K562 (cell line): ENCODE measurements at regions not wholly inside any gene's neighbourhood (a gene's known extent, or its start where the extent isn't known, plus 50 kb on each side); places are given as distances from the start of the nearest gene placed in this dataset.

Experiments
- ATAC-seq: fragments of 200-7000 bp; cut with Tn5 transposase; 3 replicates; pipeline ENCODE4 v1.9.1; 2020; ENCODE audit warnings: moderate library complexity
- BruUV-seq: library from RNA; stranded (reverse); fragments of 400-500 nt; replicated peaks from 2 replicates; lab custom pipeline; 2021; lab: Mats Ljungman, UMichigan
- CTCF ChIA-PET: fragments of 300-600 bp; formaldehyde crosslinking; extraction: SDS; loops from one replicate; lab custom pipeline; 2021; ENCODE audit warnings: low intra/inter-chr PET ratio; lab: Yijun Ruan, JAX
- POLR2A ChIA-PET: fragments of 300-600, 350-650 bp; sonication (Branson Sonifier 250); formaldehyde crosslinking; extraction: SDS; loops from one replicate; lab custom pipeline; 2021; ENCODE audit warnings: antibody characterized with exemption, inconsistent platforms; lab: Yijun Ruan, JAX
- DNase-seq, 4 experiments: peaks; one replicate each; pipeline versions ENCODE4 v3.0.0 to v3.0.0-alpha.2; 2011 to 2018; ENCODE audit warnings: low spot score in 3 of 4, mixed read lengths in 3 of 4; ENCODE audit errors: extremely low read depth in 1 of 4
- FAIRE-seq: peaks from 2 replicates; lab custom pipeline; 2011; peaks lifted over from hg19 to GRCh38; lab: Jason Lieb, UNC
- H2AFZ ChIP-seq: 2 replicates; pipeline ENCODE4 v1.6.0; 2011; ENCODE audit warnings: low read depth, low read length, control low read depth, inconsistent platforms
- H3K27ac ChIP-seq: fragments of 200-600 bp; 3 replicates; pipeline ENCODE4 v1.8.0; 2011; ENCODE audit warnings: low read depth, mild to moderate bottlenecking, control low read depth, inconsistent platforms, low read length, moderate library complexity, mixed read lengths; ENCODE audit errors: extremely low read depth
- H3K27me3 ChIP-seq, 2 experiments: fragments of 300-600 bp in 1 of 2; 2 replicates in 1 of 2; 3 replicates in 1 of 2; pipeline versions ENCODE4 v1.6.0 to v1.8.0; 2011; ENCODE audit warnings: inconsistent platforms in 2 of 2, low read length in 2 of 2, mild to moderate bottlenecking in 1 of 2, mixed read lengths in 1 of 2, moderate library complexity in 1 of 2; ENCODE audit not compliant: control insufficient read depth in 2 of 2, insufficient read depth in 2 of 2
- H3K36me3 ChIP-seq: fragments of 300-600 bp; 3 replicates; pipeline ENCODE4 v1.8.0; 2011; ENCODE audit warnings: mild to moderate bottlenecking, low read length, inconsistent platforms; ENCODE audit not compliant: control insufficient read depth, insufficient read depth
- H3K4me1 ChIP-seq, 2 experiments: fragments of 200-600 bp in 1 of 2; replicated peaks in 1 of 2; 2 replicates in 1 of 2; 3 replicates in 1 of 2; pipeline versions ENCODE4 v1.5.1 to v1.8.0; 2011; ENCODE audit warnings: inconsistent platforms in 2 of 2, low read length in 2 of 2, mild to moderate bottlenecking in 1 of 2, mixed read lengths in 1 of 2, moderate library complexity in 1 of 2; ENCODE audit not compliant: control insufficient read depth in 2 of 2, insufficient read depth in 2 of 2
- H3K4me2 ChIP-seq: 2 replicates; pipeline ENCODE4 v1.6.1; 2011; ENCODE audit warnings: low read length, control low read depth, inconsistent platforms, mixed read lengths; ENCODE audit not compliant: insufficient read depth
- H3K4me3 ChIP-seq: fragments of 200-600 bp; sonication (generic), shearing (Covaris generic); 2 replicates; pipeline ENCODE4 v1.5.1; 2016; ENCODE audit warnings: control low read depth, inconsistent platforms
- H3K79me2 ChIP-seq: fragments of 200-600 bp; 3 replicates; pipeline ENCODE4 v1.8.0; 2011; ENCODE audit warnings: low read length, inconsistent platforms; ENCODE audit not compliant: control insufficient read depth, insufficient read depth
- H3K9ac ChIP-seq, 2 experiments: 2 replicates each; pipeline versions ENCODE4 v1.6.0 to v1.6.1; 2011; ENCODE audit warnings: low read depth in 2 of 2, low read length in 2 of 2, control low read depth in 1 of 2, inconsistent platforms in 1 of 2, mild to moderate bottlenecking in 1 of 2, mixed read lengths in 1 of 2; ENCODE audit not compliant: insufficient read depth in 1 of 2
- H3K9me1 ChIP-seq: one replicate; pipeline ENCODE4 v1.6.0; 2011; ENCODE audit warnings: inconsistent platforms, mild to moderate bottlenecking, low read length, moderate library complexity; ENCODE audit not compliant: control insufficient read depth, insufficient read depth
- H3K9me3 ChIP-seq: replicated peaks from 2 replicates; pipeline ENCODE4 v1.5.1; 2011; ENCODE audit warnings: low read depth, low read length, inconsistent platforms; ENCODE audit not compliant: control insufficient read depth, insufficient read depth
- H4K20me1 ChIP-seq: replicated peaks from 2 replicates; pipeline ENCODE4 v1.6.1; 2011; ENCODE audit warnings: low read length, inconsistent platforms, mixed read lengths; ENCODE audit not compliant: control insufficient read depth, insufficient read depth
- CBFA2T2 ChIP-seq: fragments of 450-650 bp; conservative IDR thresholded peaks from 2 replicates; pipeline ENCODE4 v1.6.1; 2017; ENCODE audit warnings: mild to moderate bottlenecking
- CBFA2T3 ChIP-seq: fragments of 450-650 bp; IDR thresholded peaks from 2 replicates; pipeline ENCODE4 v1.6.1; 2017
- CEBPG ChIP-seq, 3 experiments: fragments of 200-800 bp in 1 of 3; sonication (Bioruptor generic) in 1 of 3; sonication (generic) in 1 of 3; formaldehyde crosslinking in 1 of 3; IDR thresholded peaks in 2 of 3; conservative IDR thresholded peaks in 1 of 3; 2 replicates each; pipeline versions ENCODE4 v1.6.1 to v1.8.0; 2016 to 2022; ENCODE audit warnings: missing compliant biosample characterization in 2 of 3, missing genetic modification characterization in 2 of 3, mild to moderate bottlenecking in 1 of 3, missing genetic modification reagents in 1 of 3
- HDAC1 ChIP-seq, 2 experiments: fragments of 450-650 bp; IDR thresholded peaks; 2 replicates each; pipeline ENCODE4 v1.6.1; 2016 to 2017; ENCODE audit warnings: inconsistent platforms in 1 of 2, mild to moderate bottlenecking in 1 of 2, moderate library complexity in 1 of 2
- L3MBTL2 ChIP-seq: fragments of 450-650 bp; IDR thresholded peaks from 2 replicates; pipeline ENCODE4 v1.6.1; 2016; ENCODE audit warnings: mild to moderate bottlenecking, moderate library complexity
- RBM14 ChIP-seq: fragments of 200-400 bp; formaldehyde crosslinking; IDR thresholded peaks from 2 replicates; pipeline ENCODE4 v1.6.1; 2018; ENCODE audit warnings: low read depth, mild to moderate bottlenecking, low read length, moderate library complexity, borderline replicate concordance; ENCODE audit not compliant: insufficient read depth
- RCOR1 ChIP-seq, 2 experiments: IDR thresholded peaks; 2 replicates each; pipeline ENCODE4 v1.6.1; 2012; ENCODE audit warnings: low read depth in 2 of 2, low read length in 2 of 2, borderline replicate concordance in 1 of 2, improper control_type of control experiment in 1 of 2
- TBP ChIP-seq: optimal IDR thresholded peaks from 2 replicates; pipeline ENCODE3; 2011; ENCODE audit warnings: low read depth, low read length, improper control_type of control experiment
- TEAD4 ChIP-seq, 2 experiments: sonication (generic) in 1 of 2; formaldehyde crosslinking in 1 of 2; IDR thresholded peaks; 2 replicates each; pipeline versions ENCODE4 v1.6.1 to v1.8.0; 2012 to 2022; ENCODE audit warnings: borderline replicate concordance in 1 of 2, inconsistent platforms in 1 of 2, low read length in 1 of 2, mild to moderate bottlenecking in 1 of 2, missing genetic modification reagents in 1 of 2
- ZNF224 ChIP-seq: sonication (generic); formaldehyde crosslinking; IDR thresholded peaks from 2 replicates; pipeline ENCODE4 v1.8.0; 2022; ENCODE audit warnings: mild to moderate bottlenecking, missing genetic modification reagents
- WGBS: fragments of 100-300 bp; shearing (Covaris generic); methylation state at CpG from one replicate; pipeline ENCODE4 v1.1.6; 2016; ENCODE audit warnings: low coverage, mixed read lengths; ENCODE audit not compliant: insufficient coverage; ENCODE audit errors: missing lambda C conversion rate; 5-methylcytosine and 5-hydroxymethylcytosine counted together
- in situ Hi-C: fragments of 300-500 bp; cut with MboI; formaldehyde crosslinking; loops from 4 replicates; pipeline ENCODE4 v1.15.0; 2018; ENCODE audit warnings: inconsistent platforms, mixed read lengths
- intact Hi-C: fragments of 100-400 bp; cut with micrococcal nuclease; formaldehyde crosslinking; loops from 2 replicates; pipeline ENCODE4 v1.14.2; 2022
- TF ChIP-seq, protein P1 (sequence below): fragments of 250-450 bp; sonication (Bioruptor Pico); IDR thresholded peaks from 2 replicates; pipeline ENCODE4 v1.5.0; 2022; ENCODE audit warnings: mild to moderate bottlenecking

DNA sequence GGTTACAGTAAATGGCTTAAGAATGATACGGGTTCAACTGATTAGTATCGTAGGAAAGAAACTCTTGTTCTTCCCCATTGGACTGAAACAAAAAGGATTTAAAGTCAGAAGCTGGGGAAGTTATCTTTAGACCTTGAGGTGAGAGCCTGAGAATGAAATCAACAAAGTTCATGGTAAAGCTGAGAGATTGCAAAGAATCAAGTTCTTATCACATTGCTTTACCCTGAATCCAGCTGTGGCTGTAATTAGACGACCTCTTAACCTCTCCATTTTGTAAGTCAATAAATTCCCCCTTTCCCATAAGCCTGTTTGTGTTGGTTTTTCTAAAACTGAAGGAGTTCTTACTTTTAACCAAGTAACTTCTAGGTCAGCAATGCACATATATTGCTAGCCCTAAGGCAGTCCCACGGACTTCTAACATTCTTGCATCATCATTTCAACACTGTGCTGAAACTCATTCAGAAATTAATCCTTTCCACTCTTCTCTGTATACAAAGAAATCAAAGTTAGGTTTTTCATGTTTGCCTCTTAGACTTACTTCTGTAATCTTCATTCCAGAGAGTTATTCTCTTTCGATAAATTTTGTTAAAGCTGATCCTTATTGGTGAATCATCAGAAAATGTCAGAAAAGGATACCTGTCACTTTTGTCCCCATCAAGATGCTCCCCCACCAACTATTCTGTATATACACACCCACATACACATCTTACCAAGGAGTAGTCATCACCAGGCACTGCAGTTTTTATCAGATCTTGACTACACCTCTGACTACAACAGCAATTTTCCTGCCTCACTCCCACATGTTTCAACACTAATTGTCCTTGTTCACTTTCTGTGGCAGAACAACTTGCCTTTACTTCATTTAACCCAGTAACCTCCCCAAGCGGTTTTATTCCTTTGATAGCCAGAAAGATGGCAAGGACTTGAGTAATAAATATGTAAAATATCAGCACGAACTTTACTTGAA, 77.9 kb upstream of the STK26 start (continued):
- TF ChIP-seq, protein P1, sequence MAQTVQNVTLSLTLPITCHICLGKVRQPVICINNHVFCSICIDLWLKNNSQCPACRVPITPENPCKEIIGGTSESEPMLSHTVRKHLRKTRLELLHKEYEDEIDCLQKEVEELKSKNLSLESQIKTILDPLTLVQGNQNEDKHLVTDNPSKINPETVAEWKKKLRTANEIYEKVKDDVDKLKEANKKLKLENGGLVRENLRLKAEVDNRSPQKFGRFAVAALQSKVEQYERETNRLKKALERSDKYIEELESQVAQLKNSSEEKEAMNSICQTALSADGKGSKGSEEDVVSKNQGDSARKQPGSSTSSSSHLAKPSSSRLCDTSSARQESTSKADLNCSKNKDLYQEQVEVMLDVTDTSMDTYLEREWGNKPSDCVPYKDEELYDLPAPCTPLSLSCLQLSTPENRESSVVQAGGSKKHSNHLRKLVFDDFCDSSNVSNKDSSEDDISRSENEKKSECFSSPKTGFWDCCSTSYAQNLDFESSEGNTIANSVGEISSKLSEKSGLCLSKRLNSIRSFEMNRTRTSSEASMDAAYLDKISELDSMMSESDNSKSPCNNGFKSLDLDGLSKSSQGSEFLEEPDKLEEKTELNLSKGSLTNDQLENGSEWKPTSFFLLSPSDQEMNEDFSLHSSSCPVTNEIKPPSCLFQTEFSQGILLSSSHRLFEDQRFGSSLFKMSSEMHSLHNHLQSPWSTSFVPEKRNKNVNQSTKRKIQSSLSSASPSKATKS = no peak
- TF ChIP-seq HDAC1 (IDR thresholded peaks at IDR 0.05) (no peak), L3MBTL2 (no peak), RCOR1 (IDR thresholded peaks at IDR 0.05; ENCODE audit: borderline replicate concordance in 1 of 2, low read depth in 2 of 2, low read length in 2 of 2) (peak in 1 of 2 experiments; percentile 17; a peak in 1 of 4 replicates), TBP (no peak), CEBPG (CRISPR knock-in tag; IDR thresholded peaks at IDR 0.05) (peak; percentile 14; the same call in 1 of the 2 replicates), CEBPG (tag; conservative IDR thresholded peaks at IDR 0.05 in 1 of 2, IDR thresholded peaks at IDR 0.05 in 1 of 2) (peak; percentile 74 to 79)

DNA sequence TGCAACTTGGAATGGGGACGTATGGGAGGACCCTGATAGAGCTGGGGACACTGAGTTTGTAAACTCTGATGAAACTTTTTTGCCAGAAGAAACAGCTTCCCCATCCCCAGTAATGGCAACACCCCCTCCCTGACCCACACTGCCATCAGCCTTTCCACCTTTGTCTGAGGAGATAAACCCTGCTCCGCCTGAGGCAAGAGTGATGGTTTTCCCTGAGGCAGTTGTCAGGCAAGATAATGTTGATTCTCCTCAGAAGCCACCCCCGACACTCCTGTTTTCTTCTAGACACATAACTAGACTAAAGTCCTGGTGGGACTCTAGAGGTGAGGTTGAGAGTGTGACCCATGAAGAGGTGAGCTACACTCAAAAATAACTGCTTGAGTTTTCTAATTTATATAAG, 71.9 kb upstream of the STK26 start:
- Histone ChIP-seq H2AFZ (no peak overlapping the region), H3K27ac (no peak overlapping the region), H3K4me2 (no peak overlapping the region), H4K20me1 (no peaks in the 10 kb centered on the region), H3K4me1 (peaks cover 0 to 2% of the 10 kb centered on the region in 2 experiments; a peak in 1 of 5 replicates), H3K9me1 (no peaks in the 10 kb centered on the region), H3K36me3 (no peaks in the 10 kb centered on the region), H3K4me3 (no peak overlapping the region), H3K9ac (no peak overlapping the region), H3K79me2 (no peaks in the 10 kb centered on the region), H3K9me3 (no peaks in the 10 kb centered on the region), H3K27me3 (no peaks in the 10 kb centered on the region)
- BruUV-seq = no TSS peak
- in situ Hi-C loops (no loop called here), intact Hi-C loops (no loop called here)
- ChIA-PET CTCF (no interaction called here), POLR2A (interaction anchor here (0.9 kb wide), 1 partner anchor 14 kb away, joined by 3 read pairs; no protein-coding TSS in a partner anchor)
- TF ChIP-seq CBFA2T3 (peak; percentile 51), RBM14 (no peak), CBFA2T2 (peak; percentile 27; the same call in 1 of the 2 replicates), TEAD4 (IDR thresholded peaks at IDR 0.05; ENCODE audit: low read length) (peak; percentile 19; the same call in 1 of the 2 replicates), TEAD4 (CRISPR knock-in tag; IDR thresholded peaks at IDR 0.05; ENCODE audit: borderline replicate concordance) (no peak), ZNF224 (no peak)
- FAIRE-seq (no peak), DNase-seq (peak in 1 of 4 experiments; percentile 50), ATAC-seq (no peak)
- 0% methylated on average over 2 of the region's 3 CpGs for WGBS
